ENCODE measurements at regions not wholly inside any gene's neighbourhood (a gene's known extent, or its start where the extent isn't known, plus 50 kb on each side); places are given as distances from the start of the nearest gene placed in this dataset.

- TF ChIP-seq EP300 (IDR thresholded peaks at IDR 0.05) (no peak), POLR2A (IDR thresholded peaks at IDR 0.05) (no peak)
- TF ChIP-seq, protein P1, sequence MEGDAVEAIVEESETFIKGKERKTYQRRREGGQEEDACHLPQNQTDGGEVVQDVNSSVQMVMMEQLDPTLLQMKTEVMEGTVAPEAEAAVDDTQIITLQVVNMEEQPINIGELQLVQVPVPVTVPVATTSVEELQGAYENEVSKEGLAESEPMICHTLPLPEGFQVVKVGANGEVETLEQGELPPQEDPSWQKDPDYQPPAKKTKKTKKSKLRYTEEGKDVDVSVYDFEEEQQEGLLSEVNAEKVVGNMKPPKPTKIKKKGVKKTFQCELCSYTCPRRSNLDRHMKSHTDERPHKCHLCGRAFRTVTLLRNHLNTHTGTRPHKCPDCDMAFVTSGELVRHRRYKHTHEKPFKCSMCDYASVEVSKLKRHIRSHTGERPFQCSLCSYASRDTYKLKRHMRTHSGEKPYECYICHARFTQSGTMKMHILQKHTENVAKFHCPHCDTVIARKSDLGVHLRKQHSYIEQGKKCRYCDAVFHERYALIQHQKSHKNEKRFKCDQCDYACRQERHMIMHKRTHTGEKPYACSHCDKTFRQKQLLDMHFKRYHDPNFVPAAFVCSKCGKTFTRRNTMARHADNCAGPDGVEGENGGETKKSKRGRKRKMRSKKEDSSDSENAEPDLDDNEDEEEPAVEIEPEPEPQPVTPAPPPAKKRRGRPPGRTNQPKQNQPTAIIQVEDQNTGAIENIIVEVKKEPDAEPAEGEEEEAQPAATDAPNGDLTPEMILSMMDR (IDR thresholded peaks at IDR 0.05) = no peak
These were observed 866.5 kb upstream of the GHITM start for GRCh38 chr10:83272666-83273434.
